SH-SY5Y (cell line): ENCODE measurements at regions not wholly inside any gene's neighbourhood (a gene's known extent, or its start where the extent isn't known, plus 50 kb on each side); places are given as distances from the start of the nearest gene placed in this dataset.

ENCODE experiments used
- GATA2 ChIP-seq: IDR thresholded peaks from 2 replicates; pipeline ENCODE4 v1.6.1; 2011; ENCODE audit warnings: mild to moderate bottlenecking, low read depth, low read length
- GATA3 ChIP-seq: IDR thresholded peaks from 2 replicates; pipeline ENCODE4 v1.6.1; 2011; ENCODE audit warnings: low read depth, mild to moderate bottlenecking, low read length, moderate library complexity

DNA sequence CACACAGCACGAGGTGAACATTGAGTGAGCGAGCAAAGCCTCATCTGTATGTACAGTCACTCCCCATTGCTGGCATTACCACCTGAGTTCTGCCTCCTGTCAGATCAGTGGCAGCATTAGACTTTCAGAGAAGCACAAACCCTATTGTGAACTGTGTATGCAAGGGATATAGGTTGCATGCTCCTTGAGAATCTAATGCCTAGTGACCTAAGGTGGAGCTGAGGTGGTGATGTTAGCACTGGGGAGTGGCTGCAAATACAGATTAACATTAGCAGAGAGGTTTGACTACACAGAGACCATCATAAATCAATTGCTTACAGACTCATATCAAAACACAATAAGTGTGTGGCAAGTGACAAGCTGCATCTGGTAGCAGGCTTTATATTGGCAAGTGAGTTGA lies 262.5 kb upstream of the ANO5 start:
- TF ChIP-seq GATA3: no peak
- no peak for TF ChIP-seq GATA2
